ENCODE measurements at regions not wholly inside any gene's neighbourhood (a gene's known extent, or its start where the extent isn't known, plus 50 kb on each side); places are given as distances from the start of the nearest gene placed in this dataset.
"Not testable (repeated sequence)": the region's sequence is repeated elsewhere in the genome, so short reads cannot be mapped to it uniquely, and the experiment has no call there.

DNA sequence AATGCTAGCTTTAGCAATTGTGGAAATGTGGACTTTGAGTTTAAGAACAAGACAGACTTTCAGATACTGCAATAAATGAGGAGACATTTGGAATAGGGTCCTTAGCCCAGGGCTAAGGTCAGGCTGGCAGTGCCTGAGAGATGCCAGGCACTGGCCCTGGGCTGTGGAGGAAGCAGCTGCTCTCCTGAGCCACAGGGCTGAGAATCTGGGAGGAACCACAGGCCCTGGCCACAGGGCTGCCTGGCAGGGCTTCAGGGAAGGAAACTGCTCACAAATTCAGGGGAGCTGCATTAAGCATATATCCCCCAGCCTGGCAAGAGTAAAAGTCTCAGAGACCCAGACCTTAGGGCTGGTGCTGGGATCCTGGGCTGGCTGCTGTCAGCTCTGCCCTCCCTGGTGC is 305.1 kb downstream of the RPIA start:
- TF ChIP-seq, protein P1, sequence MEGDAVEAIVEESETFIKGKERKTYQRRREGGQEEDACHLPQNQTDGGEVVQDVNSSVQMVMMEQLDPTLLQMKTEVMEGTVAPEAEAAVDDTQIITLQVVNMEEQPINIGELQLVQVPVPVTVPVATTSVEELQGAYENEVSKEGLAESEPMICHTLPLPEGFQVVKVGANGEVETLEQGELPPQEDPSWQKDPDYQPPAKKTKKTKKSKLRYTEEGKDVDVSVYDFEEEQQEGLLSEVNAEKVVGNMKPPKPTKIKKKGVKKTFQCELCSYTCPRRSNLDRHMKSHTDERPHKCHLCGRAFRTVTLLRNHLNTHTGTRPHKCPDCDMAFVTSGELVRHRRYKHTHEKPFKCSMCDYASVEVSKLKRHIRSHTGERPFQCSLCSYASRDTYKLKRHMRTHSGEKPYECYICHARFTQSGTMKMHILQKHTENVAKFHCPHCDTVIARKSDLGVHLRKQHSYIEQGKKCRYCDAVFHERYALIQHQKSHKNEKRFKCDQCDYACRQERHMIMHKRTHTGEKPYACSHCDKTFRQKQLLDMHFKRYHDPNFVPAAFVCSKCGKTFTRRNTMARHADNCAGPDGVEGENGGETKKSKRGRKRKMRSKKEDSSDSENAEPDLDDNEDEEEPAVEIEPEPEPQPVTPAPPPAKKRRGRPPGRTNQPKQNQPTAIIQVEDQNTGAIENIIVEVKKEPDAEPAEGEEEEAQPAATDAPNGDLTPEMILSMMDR (IDR thresholded peaks at IDR 0.05): not testable (repeated sequence)
- not testable (repeated sequence) for TF ChIP-seq POLR2A (IDR thresholded peaks at IDR 0.05)
